Fibroblast of pulmonary artery (primary cell): ENCODE measurements at regions not wholly inside any gene's neighbourhood (a gene's known extent, or its start where the extent isn't known, plus 50 kb on each side); places are given as distances from the start of the nearest gene placed in this dataset.

Source experiments
- DNase-seq: peaks from one replicate; pipeline ENCODE4 v3.0.0-alpha.2; 2010; ENCODE audit warnings: low read depth
- H3K4me3 ChIP-seq: replicated peaks from 2 replicates; pipeline ENCODE4 v1.5.1; 2011; ENCODE audit warnings: low read depth, mild to moderate bottlenecking, control low read depth, low read length, moderate library complexity
- CTCF ChIP-seq: IDR thresholded peaks from 2 replicates; pipeline ENCODE4 v1.5.1; 2011; ENCODE audit warnings: mild to moderate bottlenecking, control low read depth, low read length, inconsistent platforms; ENCODE audit errors: missing control alignments

- H3K4me3 ChIP-seq, result no peak overlapping the region
- TF ChIP-seq CTCF, result no peak
- DNase-seq, result no peak
These were observed 418.7 kb downstream of the CENPC start for GRCh38 chr4:67126570-67126969.

GRCh38 chr4:67125636-67126514, 419.4 kb downstream of the CENPC start:
- H3K4me3 ChIP-seq, result no peak overlapping the region
- TF ChIP-seq CTCF, result no peak
- no peak for DNase-seq

- DNase-seq, result no peak
- H3K4me3 ChIP-seq, result no peak overlapping the region
- TF ChIP-seq CTCF, result no peak
These were observed 420.6 kb downstream of the CENPC start for GRCh38 chr4:67124716-67125115.

- peak; percentile 44 for TF ChIP-seq CTCF
- H3K4me3 ChIP-seq, result no peak overlapping the region
These were observed 423.3 kb downstream of the CENPC start for GRCh38 chr4:67122029-67122428.

GRCh38 chr4:67120369-67120768, 424.9 kb downstream of the CENPC start:
- no peak for TF ChIP-seq CTCF

More at GRCh38 chr4:67122029-67122428, 423.3 kb downstream of the CENPC start:
- DNase-seq, result peak; percentile 6

GRCh38 chr4:67109276-67109675, 436.0 kb downstream of the CENPC start:
- no peak for TF ChIP-seq CTCF
- no peak for DNase-seq

More at GRCh38 chr4:67120369-67120768, 424.9 kb downstream of the CENPC start:
- no peak for DNase-seq
- H3K4me3 ChIP-seq, result no peak overlapping the region

GRCh38 chr4:67106861-67107460, 438.3 kb downstream of the CENPC start:
- DNase-seq, result no peak
- no peak for TF ChIP-seq CTCF
- no peak overlapping the region for H3K4me3 ChIP-seq

More at GRCh38 chr4:67109276-67109675, 436.0 kb downstream of the CENPC start:
- no peak overlapping the region for H3K4me3 ChIP-seq
